KMS-11 (cell line): ENCODE measurements at regions not wholly inside any gene's neighbourhood (a gene's known extent, or its start where the extent isn't known, plus 50 kb on each side); places are given as distances from the start of the nearest gene placed in this dataset.

Experiments used
- H2AFZ ChIP-seq: fragments of 200-600 bp; sonication (generic); 2 replicates; pipeline ENCODE4 v1.6.1; 2016; ENCODE audit warnings: antibody characterized with exemption, mixed run types, low read depth
- H3K27ac ChIP-seq: fragments of 200-600 bp; sonication (generic); 2 replicates; pipeline ENCODE4 v1.6.1; 2016; ENCODE audit warnings: mild to moderate bottlenecking, mixed run types
- H3K27me3 ChIP-seq: fragments of 200-600 bp; sonication (generic); 2 replicates; pipeline ENCODE4 v1.6.1; 2017; ENCODE audit warnings: mild to moderate bottlenecking, low read depth, mixed run types, moderate library complexity; ENCODE audit not compliant: insufficient read depth
- H3K36me3 ChIP-seq: fragments of 200-600 bp; sonication (generic); 2 replicates; pipeline ENCODE4 v1.6.1; 2017; ENCODE audit warnings: mild to moderate bottlenecking, mixed run types; ENCODE audit not compliant: insufficient read depth
- H3K4me1 ChIP-seq: fragments of 200-600 bp; sonication (generic); 2 replicates; pipeline ENCODE4 v1.6.1; 2016; ENCODE audit warnings: mild to moderate bottlenecking, low read depth, mixed run types; ENCODE audit not compliant: poor library complexity, severe bottlenecking
- H3K4me2 ChIP-seq: fragments of 200-600 bp; sonication (generic); 2 replicates; pipeline ENCODE4 v1.7.0; 2016; ENCODE audit warnings: mild to moderate bottlenecking, mixed run types
- H3K4me3 ChIP-seq: fragments of 200-600 bp; sonication (generic); IDR thresholded peaks from 2 replicates; pipeline ENCODE4 v1.6.1; 2017; ENCODE audit warnings: low read depth, low read length, mixed read lengths; ENCODE audit not compliant: insufficient read depth
- H3K79me2 ChIP-seq: fragments of 200-600 bp; sonication (generic); 2 replicates; pipeline ENCODE4 v1.6.1; 2016; ENCODE audit warnings: low read depth, mixed run types; ENCODE audit not compliant: insufficient read depth
- H3K9ac ChIP-seq: fragments of 200-600 bp; sonication (generic); 2 replicates; pipeline ENCODE4 v1.6.1; 2016; ENCODE audit warnings: mild to moderate bottlenecking, mixed run types
- H4K20me1 ChIP-seq: fragments of 200-600 bp; sonication (generic); 2 replicates; pipeline ENCODE4 v1.6.1; 2016; ENCODE audit warnings: mild to moderate bottlenecking, mixed run types; ENCODE audit not compliant: insufficient read depth
- CTCF ChIP-seq: fragments of 200-600 bp; sonication (generic); conservative IDR thresholded peaks from 2 replicates; pipeline ENCODE4 v1.6.1; 2017; ENCODE audit warnings: low read depth, mild to moderate bottlenecking, antibody characterized with exemption, low read length, moderate library complexity, mixed read lengths

- H3K27me3 ChIP-seq, result no peaks in the 10 kb centered on the region
- H3K4me2 ChIP-seq, result no peak overlapping the region
- H3K27ac ChIP-seq, result no peak overlapping the region
- H4K20me1 ChIP-seq, result no peaks in the 10 kb centered on the region
- H3K79me2 ChIP-seq, result no peaks in the 10 kb centered on the region
- H3K9ac ChIP-seq, result no peak overlapping the region
- H3K4me3 ChIP-seq, result no peak overlapping the region
- no peak for TF ChIP-seq CTCF
- H3K36me3 ChIP-seq, result no peaks in the 10 kb centered on the region
- H2AFZ ChIP-seq, result no peak overlapping the region
- no peaks in the 10 kb centered on the region for H3K4me1 ChIP-seq
These were observed 153.2 kb downstream of the KATNIP start for GRCh38 chr16:27703121-27703520.

GRCh38 chr16:27703545-27703944, 153.6 kb downstream of the KATNIP start:
- Histone ChIP-seq H3K27ac (no peak overlapping the region), H3K4me2 (no peak overlapping the region)

GRCh38 chr16:27704252-27704651, 154.3 kb downstream of the KATNIP start:
- Histone ChIP-seq H3K4me1 (no peaks in the 10 kb centered on the region), H3K36me3 (no peaks in the 10 kb centered on the region), H3K79me2 (no peaks in the 10 kb centered on the region), H4K20me1 (no peaks in the 10 kb centered on the region), H3K27ac (no peak overlapping the region), H3K4me3 (no peak overlapping the region), H2AFZ (no peak overlapping the region), H3K9ac (no peak overlapping the region), H3K27me3 (no peaks in the 10 kb centered on the region), H3K4me2 (no peak overlapping the region)
- TF ChIP-seq CTCF, result no peak

More at GRCh38 chr16:27703545-27703944, 153.6 kb downstream of the KATNIP start:
- H3K79me2 ChIP-seq, result no peaks in the 10 kb centered on the region
- H3K27me3 ChIP-seq, result no peaks in the 10 kb centered on the region
- no peaks in the 10 kb centered on the region for H4K20me1 ChIP-seq
- no peak overlapping the region for H2AFZ ChIP-seq
- H3K4me1 ChIP-seq, result no peaks in the 10 kb centered on the region
- no peak overlapping the region for H3K9ac ChIP-seq
- no peak overlapping the region for H3K4me3 ChIP-seq
- TF ChIP-seq CTCF, result no peak
- no peaks in the 10 kb centered on the region for H3K36me3 ChIP-seq

- H3K27ac ChIP-seq, result no peak overlapping the region
- no peak overlapping the region for H2AFZ ChIP-seq
- TF ChIP-seq CTCF, result no peak
- H4K20me1 ChIP-seq, result no peaks in the 10 kb centered on the region
- H3K4me2 ChIP-seq, result no peak overlapping the region
- no peak overlapping the region for H3K9ac ChIP-seq
- H3K4me3 ChIP-seq, result no peak overlapping the region
- H3K79me2 ChIP-seq, result no peaks in the 10 kb centered on the region
- no peaks in the 10 kb centered on the region for H3K36me3 ChIP-seq
- H3K27me3 ChIP-seq, result no peaks in the 10 kb centered on the region
- no peaks in the 10 kb centered on the region for H3K4me1 ChIP-seq
These were observed 156.4 kb downstream of the KATNIP start for GRCh38 chr16:27706156-27706865.
